Midbrain (tissue), 1 donor: ENCODE measurements at regions not wholly inside any gene's neighbourhood (a gene's known extent, or its start where the extent isn't known, plus 50 kb on each side); places are given as distances from the start of the nearest gene placed in this dataset.
"Not testable (repeated sequence)": the region's sequence is repeated elsewhere in the genome, so short reads cannot be mapped to it uniquely, and the experiment has no call there.

ENCODE experiments used
- DNase-seq: peaks from one replicate; lab custom pipeline; 2025; lab: John Stamatoyannopoulos, UW

- no peak for DNase-seq
These were observed 912.5 kb upstream of the CRIM1 start for GRCh38 chr2:35443087-35443486.

- DNase-seq, result not testable (repeated sequence)
These were observed 914.0 kb upstream of the CRIM1 start for GRCh38 chr2:35441575-35441974.

DNA sequence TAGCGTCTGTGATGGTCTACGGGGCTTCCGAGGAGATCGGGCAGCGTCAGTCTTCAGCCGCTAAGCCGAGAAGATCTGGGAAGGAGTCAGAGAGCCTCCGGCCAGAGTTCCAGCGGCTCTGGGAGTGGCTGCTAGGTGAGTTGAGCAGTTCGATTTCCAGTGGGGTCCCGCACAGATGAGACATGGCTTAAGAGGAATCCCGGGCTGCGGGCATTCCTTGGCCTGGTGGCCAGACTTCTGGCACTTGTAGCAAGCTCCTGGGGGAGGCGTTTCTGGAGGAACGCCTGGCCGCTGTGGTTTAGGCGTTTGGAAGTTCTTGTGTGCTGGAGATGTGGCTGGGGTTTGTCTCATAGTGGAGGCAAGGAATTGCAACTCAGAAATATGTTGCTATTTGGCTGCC is 915.3 kb upstream of the CRIM1 start:
- DNase-seq, result not testable (repeated sequence)

DNA sequence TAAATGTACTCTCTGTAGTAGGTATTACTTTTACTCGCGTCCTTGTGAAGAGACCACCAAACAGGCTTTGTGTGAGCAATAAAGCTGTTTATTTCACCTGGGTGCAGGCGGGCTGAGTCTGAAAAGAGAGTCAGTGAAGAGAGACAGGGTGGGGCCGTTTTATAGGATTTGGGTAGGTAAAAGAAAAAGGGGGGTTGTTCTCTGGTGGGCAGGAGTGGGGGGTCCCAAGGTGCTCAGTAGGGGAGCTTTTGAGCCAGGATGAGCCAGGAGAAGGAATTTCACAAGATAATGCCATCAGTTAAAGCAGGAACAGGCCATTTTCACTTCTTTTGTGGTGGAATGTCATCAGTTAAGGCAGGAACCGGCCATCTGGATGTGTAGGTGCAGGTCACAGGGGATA is 918.7 kb upstream of the CRIM1 start:
- DNase-seq, result not testable (repeated sequence)

GRCh38 chr2:35428548-35428947 is 927.0 kb upstream of the CRIM1 start:
- peak; percentile 32 for DNase-seq

DNA sequence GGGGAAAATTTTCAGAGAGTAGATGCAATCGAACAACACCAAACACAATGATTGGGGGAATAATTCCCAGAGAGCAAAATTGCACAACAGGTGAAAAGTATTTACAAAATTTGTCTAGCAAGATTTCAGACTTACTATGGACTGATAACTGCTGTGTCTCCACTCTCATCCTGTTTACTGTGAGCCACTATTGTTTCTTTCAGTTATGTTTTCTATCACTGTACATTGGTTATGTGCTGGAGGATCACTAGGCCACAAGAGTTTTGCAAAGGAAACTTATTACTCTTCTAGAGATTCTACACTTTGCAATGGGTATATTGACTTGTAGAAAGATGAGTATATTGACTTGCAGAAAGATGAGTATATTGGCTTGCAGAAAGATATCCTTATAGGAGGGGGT is 934.1 kb upstream of the CRIM1 start:
- no peak for DNase-seq

- DNase-seq, result no peak
These were observed 938.3 kb upstream of the CRIM1 start for GRCh38 chr2:35417293-35417692.

- DNase-seq, result no peak
These were observed 939.0 kb upstream of the CRIM1 start for GRCh38 chr2:35416391-35417140.

- DNase-seq, result no peak
These were observed 939.6 kb upstream of the CRIM1 start for GRCh38 chr2:35415942-35416341.

DNA sequence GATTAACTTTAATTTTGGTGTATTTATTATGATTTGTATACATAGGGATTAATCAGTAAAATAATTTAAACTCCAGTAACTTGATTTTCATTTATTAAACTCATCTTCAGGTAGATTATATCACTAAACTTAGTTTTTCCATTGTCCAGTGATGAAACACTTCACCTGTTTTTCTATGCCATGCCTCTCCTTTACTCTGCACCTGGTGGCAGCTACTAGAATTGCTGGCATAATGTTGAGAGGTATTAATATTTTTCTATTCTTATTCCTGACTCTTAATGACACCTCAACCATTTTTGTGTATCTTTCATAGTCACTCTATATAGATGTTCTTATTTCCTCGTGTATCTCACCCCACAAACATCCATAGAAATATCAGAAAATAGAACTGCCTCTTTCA is 940.3 kb upstream of the CRIM1 start:
- no peak for DNase-seq

DNA sequence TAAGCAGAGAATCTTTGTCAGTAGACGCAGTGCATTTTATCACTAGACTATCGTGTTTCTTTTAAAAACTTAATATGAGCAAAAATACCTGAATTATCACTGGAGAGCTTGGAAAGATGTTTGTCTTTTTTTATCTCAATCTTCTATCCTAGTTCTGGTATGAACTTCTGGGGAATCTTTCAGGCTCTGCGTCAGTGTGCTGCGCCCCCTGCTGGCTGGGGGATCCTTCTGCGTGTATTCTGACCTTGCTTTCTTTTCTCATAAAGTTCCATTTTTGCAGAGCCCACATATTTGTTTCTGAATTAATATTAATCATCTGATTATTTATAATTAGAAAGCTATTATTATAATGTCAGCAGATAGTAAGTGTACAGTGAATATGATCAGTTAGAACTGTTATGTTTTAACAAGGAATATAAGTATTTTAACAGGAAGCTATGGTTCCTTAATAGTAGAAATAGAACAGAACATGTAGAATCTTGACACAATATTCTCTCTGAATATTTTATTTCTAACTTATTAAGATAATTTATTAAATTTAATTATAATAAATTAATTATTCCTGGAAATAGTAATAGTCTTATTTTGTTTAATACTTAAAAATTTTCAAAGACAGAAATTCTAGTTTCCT is 945.0 kb upstream of the CRIM1 start:
- DNase-seq, result peak; percentile 75

DNA sequence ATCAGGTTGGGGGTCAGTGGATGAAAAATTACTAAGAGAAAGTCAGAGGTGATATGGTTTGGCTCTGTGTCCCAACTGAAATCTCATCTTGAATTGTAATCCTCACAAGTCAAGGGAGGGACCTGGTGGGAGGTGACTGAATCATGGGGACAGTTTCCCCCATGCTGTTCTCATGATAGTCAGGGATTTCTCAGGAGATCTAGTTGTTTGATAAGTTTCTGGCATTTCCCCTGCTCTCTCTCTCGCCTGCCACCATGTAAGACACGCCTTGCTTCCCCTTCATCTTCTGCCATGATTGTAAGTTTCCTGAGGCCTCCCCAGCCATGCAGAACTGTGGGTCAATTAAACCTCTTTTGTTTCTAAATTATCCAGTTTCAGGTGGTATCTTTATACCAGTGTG is 945.8 kb upstream of the CRIM1 start:
- DNase-seq, result no peak

DNA sequence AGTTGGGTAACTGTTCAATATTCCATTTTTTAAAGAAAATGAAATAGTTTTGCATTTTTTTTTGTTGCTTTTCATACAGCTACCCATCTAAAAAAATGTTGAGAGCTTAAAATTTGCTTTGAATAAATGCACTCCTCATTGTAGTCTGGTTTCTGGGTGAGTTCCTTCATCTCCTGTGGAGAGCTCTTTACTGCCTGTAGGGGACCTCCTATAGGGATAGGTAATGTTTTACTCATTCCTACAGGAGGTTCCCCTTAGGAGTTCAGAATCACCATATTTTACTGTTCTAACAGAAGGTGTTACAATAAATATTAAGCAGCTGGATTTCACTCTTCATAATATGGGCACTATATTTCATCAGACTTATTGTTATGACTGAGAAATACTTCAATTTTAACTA is 947.3 kb upstream of the CRIM1 start:
- DNase-seq, result no peak

DNA sequence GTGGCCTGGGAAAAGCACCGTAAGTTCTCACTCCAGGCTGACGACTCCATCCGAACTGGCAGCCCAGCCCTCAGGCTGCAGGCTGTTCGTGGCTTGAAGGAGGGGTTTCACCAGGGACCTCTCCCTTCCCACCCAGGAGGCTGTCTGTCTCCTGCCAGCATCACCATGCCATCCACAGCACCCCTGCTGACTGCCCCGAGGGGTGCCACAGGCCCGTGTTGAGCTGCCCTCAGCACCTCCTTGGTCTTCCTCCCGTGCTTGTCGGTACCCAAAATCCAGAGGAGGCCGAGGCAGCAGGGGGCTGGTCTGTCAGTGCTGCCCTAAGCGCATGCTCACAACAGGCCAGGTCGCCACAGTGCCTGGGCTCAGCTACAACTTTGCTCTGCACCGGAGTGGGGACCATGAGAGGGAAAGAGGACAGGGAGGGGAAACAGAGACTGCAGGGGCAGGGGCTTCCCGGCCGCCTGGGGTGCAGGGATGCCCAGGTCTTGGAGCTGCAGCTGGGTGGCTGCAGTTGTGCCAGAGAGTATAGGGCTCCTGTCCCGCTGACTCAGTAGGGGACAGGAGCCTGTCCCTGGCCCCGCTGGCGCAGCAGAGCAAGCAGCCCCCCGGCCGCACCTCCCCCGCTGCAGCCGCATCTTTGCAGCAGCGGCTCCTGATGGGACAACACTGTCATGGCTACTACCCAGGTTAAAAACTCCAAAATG is 963.7 kb upstream of the CRIM1 start:
- DNase-seq, result no peak

- DNase-seq, result no peak
These were observed 976.8 kb upstream of the CRIM1 start for GRCh38 chr2:35378791-35379190.

DNA sequence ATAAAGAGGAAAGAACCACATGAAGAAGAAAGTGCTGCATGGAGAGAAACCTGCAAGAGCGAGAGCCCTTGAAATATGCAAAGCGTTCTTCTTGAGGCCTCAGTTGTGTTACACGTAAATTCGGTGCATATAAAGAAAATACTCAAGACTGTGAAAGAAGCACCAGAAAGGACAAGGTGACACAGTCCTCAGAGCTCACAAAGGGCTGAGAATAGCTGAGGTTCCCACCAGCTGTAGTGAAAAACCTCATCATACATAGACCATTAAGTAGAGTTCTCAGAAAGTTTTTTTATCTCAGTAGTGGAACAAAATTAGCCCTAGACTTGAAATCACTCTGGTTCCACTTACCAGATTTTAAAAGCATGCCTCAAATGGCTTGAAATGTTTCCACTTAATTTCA is 980.7 kb upstream of the CRIM1 start:
- DNase-seq, result no peak

- DNase-seq, result no peak
These were observed 989.7 kb upstream of the CRIM1 start for GRCh38 chr2:35365859-35366258.

- no peak for DNase-seq
These were observed 999.2 kb upstream of the CRIM1 start for GRCh38 chr2:35356332-35356731.

DNA sequence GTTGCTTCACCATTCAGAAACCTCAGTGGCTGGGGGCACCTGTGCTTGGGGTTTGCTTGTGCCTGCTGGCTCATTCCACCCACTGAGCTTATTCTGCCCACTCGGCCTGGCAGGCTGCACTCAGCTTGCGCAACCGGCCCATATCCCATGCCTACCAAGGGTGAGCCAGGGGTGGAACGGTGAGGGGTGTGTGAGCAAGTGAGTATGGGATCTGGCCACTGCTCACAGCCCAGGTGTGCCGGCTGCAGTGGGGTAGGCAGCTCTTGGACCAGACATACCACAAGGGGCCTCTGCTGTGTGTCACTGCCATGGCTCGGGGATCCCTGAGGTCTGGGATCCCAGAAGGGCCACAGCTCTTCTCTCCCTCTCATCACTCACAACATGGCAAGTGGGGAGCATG is 1000.5 kb upstream of the CRIM1 start:
- DNase-seq, result no peak

DNA sequence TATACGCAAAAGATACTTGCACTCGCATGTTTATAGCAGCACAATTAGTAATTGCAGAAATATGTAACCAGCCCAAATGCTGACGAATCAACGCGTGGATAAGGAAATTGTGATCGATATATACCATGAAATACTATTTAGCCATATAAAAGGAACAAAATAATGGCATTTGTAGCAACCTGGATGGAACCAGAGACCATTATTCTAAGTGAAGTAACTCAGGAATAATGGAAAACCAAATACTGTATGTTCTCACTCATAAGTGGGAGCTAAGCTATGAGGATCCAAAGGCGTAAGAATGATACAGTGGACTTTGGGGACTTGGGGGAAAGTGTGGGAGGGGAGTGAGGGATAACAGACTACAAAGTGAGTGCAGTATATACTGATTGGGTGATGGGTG is 1008.0 kb upstream of the CRIM1 start:
- no peak for DNase-seq

GRCh38 chr2:35343135-35343534 is 1012.4 kb upstream of the CRIM1 start:
- no peak for DNase-seq

- no peak for DNase-seq
These were observed 1016.4 kb upstream of the CRIM1 start for GRCh38 chr2:35339211-35339610.

DNA sequence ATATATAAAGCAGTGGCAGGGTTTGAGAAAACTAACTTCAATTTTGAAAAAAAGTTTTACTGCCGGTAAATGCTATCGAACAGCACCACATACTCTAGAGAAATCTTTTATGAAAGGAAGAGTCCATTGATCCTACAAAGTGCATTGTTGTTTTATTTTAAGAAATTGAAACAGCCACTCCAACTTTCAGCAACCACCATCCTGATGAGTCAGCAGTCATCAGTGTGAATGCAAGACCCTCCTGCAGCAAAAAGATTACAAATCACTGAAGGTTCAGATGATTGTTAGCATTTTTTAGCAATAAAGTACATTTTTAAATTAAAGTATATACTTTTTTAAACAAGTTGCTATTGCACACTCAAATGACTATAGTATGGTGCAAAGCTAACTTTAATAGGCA is 1017.7 kb upstream of the CRIM1 start:
- DNase-seq, result no peak
